BJ (cell line): ENCODE measurements at regions not wholly inside any gene's neighbourhood (a gene's known extent, or its start where the extent isn't known, plus 50 kb on each side); places are given as distances from the start of the nearest gene placed in this dataset.

Experiments
- CTCF ChIA-PET: fragments of 350-600 bp; formaldehyde crosslinking; extraction: SDS; loops from one replicate; lab custom pipeline; 2021; ENCODE audit warnings: antibody characterized with exemption, inconsistent platforms; lab: Yijun Ruan, JAX
- POLR2A ChIA-PET: fragments of 300-600 bp; sonication (Branson Sonifier 250); formaldehyde crosslinking; extraction: SDS; loops from one replicate; lab custom pipeline; 2021; ENCODE audit warnings: antibody characterized with exemption; lab: Charles Lee
- DNase-seq: peaks from one replicate; pipeline ENCODE4 v3.0.0-alpha.2; 2011; ENCODE audit warnings: low read depth
- H3K27me3 ChIP-seq: 2 replicates; pipeline ENCODE4 v1.6.0; 2011; ENCODE audit warnings: low read length; ENCODE audit not compliant: control insufficient read depth, insufficient read depth
- H3K36me3 ChIP-seq: 2 replicates; pipeline ENCODE4 v1.5.1; 2011; ENCODE audit warnings: low read length; ENCODE audit not compliant: control insufficient read depth, insufficient read depth
- H3K4me3 ChIP-seq: 2 replicates; pipeline ENCODE4 v1.5.1; 2011; ENCODE audit warnings: low read depth, mild to moderate bottlenecking, control low read depth, low read length
- CTCF ChIP-seq: IDR thresholded peaks from 2 replicates; pipeline ENCODE4 v1.5.1; 2011; ENCODE audit warnings: low read depth, mild to moderate bottlenecking, control low read depth, inconsistent platforms, low read length, moderate library complexity; ENCODE audit not compliant: insufficient read depth

GRCh38 chr7:33754933-33755928 is 150.1 kb upstream of the BMPER start:
- POLR2A ChIA-PET, result no interaction called here
- no peaks in the 10 kb centered on the region for H3K36me3 ChIP-seq
- H3K27me3 ChIP-seq, result no peaks in the 10 kb centered on the region
- no peak for TF ChIP-seq CTCF
- CTCF ChIA-PET, result interaction anchor here (0.6 to 2.4 kb wide), 7 partner anchors 53 to 512 kb away, joined by 3 to 8 read pairs (median 3); no protein-coding TSS in a partner anchor
- no peak for DNase-seq
- H3K4me3 ChIP-seq, result no peak overlapping the region

- CTCF ChIA-PET, result interaction anchor here (0.7 to 2.4 kb wide), 4 partner anchors 14 to 182 kb away, joined by 3 to 8 read pairs (median 4); no protein-coding TSS in a partner anchor
- no peak for TF ChIP-seq CTCF
- Histone ChIP-seq H3K36me3 (no peaks in the 10 kb centered on the region), H3K27me3 (no peaks in the 10 kb centered on the region), H3K4me3 (no peak overlapping the region)
- DNase-seq, result no peak
- POLR2A ChIA-PET, result no interaction called here
Observed at GRCh38 chr7:33757050-33757449, 148.3 kb upstream of the BMPER start.

- Histone ChIP-seq H3K36me3 (no peaks in the 10 kb centered on the region), H3K4me3 (no peak overlapping the region), H3K27me3 (no peaks in the 10 kb centered on the region)
- peak; percentile 45; the same call in 1 of the 2 replicates for TF ChIP-seq CTCF
- POLR2A ChIA-PET, result no interaction called here
- CTCF ChIA-PET, result interaction anchor here (0.5 to 2.3 kb wide), 11 partner anchors 9 to 177 kb away, joined by 3 to 8 read pairs (median 3); no protein-coding TSS in a partner anchor
- no peak for DNase-seq
Observed at GRCh38 chr7:33757563-33758165, 147.7 kb upstream of the BMPER start.

GRCh38 chr7:33760146-33760545 is 145.2 kb upstream of the BMPER start:
- Histone ChIP-seq H3K36me3 (no peaks in the 10 kb centered on the region), H3K4me3 (no peak overlapping the region), H3K27me3 (no peaks in the 10 kb centered on the region)
- ChIA-PET POLR2A (no interaction called here), CTCF (interaction anchor here (0.5 to 2.5 kb wide), 7 partner anchors 8 to 339 kb away, joined by 3 to 7 read pairs (median 4); no protein-coding TSS in a partner anchor)
- no peak for TF ChIP-seq CTCF
- DNase-seq, result no peak

GRCh38 chr7:33760834-33761233 is 144.5 kb upstream of the BMPER start:
- no peak for TF ChIP-seq CTCF
- H3K4me3 ChIP-seq, result no peak overlapping the region
- H3K36me3 ChIP-seq, result no peaks in the 10 kb centered on the region
- ChIA-PET POLR2A (no interaction called here), CTCF (interaction anchor here (0.5 to 2.5 kb wide), 6 partner anchors 9 to 340 kb away, joined by 3 to 7 read pairs (median 5); no protein-coding TSS in a partner anchor)
- H3K27me3 ChIP-seq, result no peaks in the 10 kb centered on the region
- no peak for DNase-seq
